HepG2 (cell line): ENCODE measurements at regions not wholly inside any gene's neighbourhood (a gene's known extent, or its start where the extent isn't known, plus 50 kb on each side); places are given as distances from the start of the nearest gene placed in this dataset.

Source experiments
- ATAC-seq: fragments of 200-7000 bp; cut with Tn5 transposase; 3 replicates; pipeline ENCODE4 v1.9.1; 2020; ENCODE audit warnings: mild to moderate bottlenecking, moderate library complexity
- BruUV-seq: library from RNA; stranded (reverse); fragments of 400-500 nt; replicated peaks from 2 replicates; lab custom pipeline; 2021; lab: Mats Ljungman, UMichigan
- CTCF ChIA-PET: fragments of 300-600 bp; formaldehyde crosslinking; extraction: SDS; loops from one replicate; lab custom pipeline; 2021; ENCODE audit warnings: low total read pairs, inconsistent platforms, low intra/inter-chr PET ratio; lab: Yijun Ruan, JAX
- POLR2A ChIA-PET: fragments of 350-600 bp; sonication (Branson Sonifier 250); formaldehyde crosslinking; loops from one replicate; lab custom pipeline; 2020; ENCODE audit warnings: antibody characterized with exemption, inconsistent platforms; lab: Yijun Ruan, JAX
- DNase-seq: peaks from one replicate; pipeline ENCODE4 v3.0.0-alpha.2; 2015; ENCODE audit warnings: low spot score
- FAIRE-seq: peaks from 3 replicates; lab custom pipeline; 2011; peaks lifted over from hg19 to GRCh38; lab: Jason Lieb, UNC
- H2AFZ ChIP-seq: one replicate; pipeline ENCODE4 v1.6.1; 2011; ENCODE audit warnings: low read length, inconsistent platforms
- H3K27ac ChIP-seq: fragments of 300-600 bp; 3 replicates; pipeline ENCODE4 v1.8.0; 2011; ENCODE audit warnings: mixed run types, mild to moderate bottlenecking, mixed read lengths, low read length, inconsistent platforms; ENCODE audit not compliant: insufficient read depth; ENCODE audit errors: extremely low read length
- H3K27me3 ChIP-seq, 2 experiments: fragments of 200-600 bp in 1 of 2; 2 replicates in 1 of 2; 3 replicates in 1 of 2; pipeline versions ENCODE4 v1.6.0 to v1.8.0; 2011; ENCODE audit warnings: low read length in 2 of 2, mild to moderate bottlenecking in 2 of 2, moderate library complexity in 2 of 2, inconsistent platforms in 1 of 2; ENCODE audit not compliant: insufficient read depth in 2 of 2, control insufficient read depth in 1 of 2
- H3K36me3 ChIP-seq, 2 experiments: fragments of 200-600 bp in 1 of 2; replicated peaks in 1 of 2; 2 replicates in 1 of 2; 3 replicates in 1 of 2; pipeline versions ENCODE4 v1.5.1 to v1.8.0; 2011; ENCODE audit warnings: low read length in 2 of 2, inconsistent platforms in 1 of 2; ENCODE audit not compliant: insufficient read depth in 2 of 2, control insufficient read depth in 1 of 2
- H3K4me1 ChIP-seq: 2 replicates; pipeline ENCODE4 v1.5.1; 2012; ENCODE audit warnings: low read length, inconsistent platforms; ENCODE audit not compliant: insufficient read depth
- H3K4me2 ChIP-seq: 2 replicates; pipeline ENCODE4 v1.6.0; 2011; ENCODE audit warnings: low read depth, low read length, inconsistent platforms
- H3K4me3 ChIP-seq, 3 experiments: fragments of 200-600 bp in 1 of 3; sonication (generic), shearing (Covaris generic) in 1 of 3; replicated peaks in 1 of 3; 2 replicates each; pipeline ENCODE4 v1.5.1; 2011 to 2016; ENCODE audit warnings: low read length in 3 of 3, inconsistent platforms in 2 of 3, low read depth in 2 of 3, mild to moderate bottlenecking in 2 of 3, control low read depth in 1 of 3, mixed read lengths in 1 of 3; ENCODE audit not compliant: insufficient read depth in 1 of 3
- H3K79me2 ChIP-seq: one replicate; pipeline ENCODE4 v1.6.1; 2011; ENCODE audit warnings: low read length, inconsistent platforms; ENCODE audit not compliant: insufficient read depth
- H3K9ac ChIP-seq: 2 replicates; pipeline ENCODE4 v1.6.0; 2011; ENCODE audit warnings: mild to moderate bottlenecking, low read depth, low read length, inconsistent platforms; ENCODE audit not compliant: insufficient read depth
- H3K9me3 ChIP-seq: 2 replicates; pipeline ENCODE4 v1.5.1; 2012; ENCODE audit warnings: mild to moderate bottlenecking, low read length
- H4K20me1 ChIP-seq: 2 replicates; pipeline ENCODE4 v1.6.0; 2011; ENCODE audit warnings: inconsistent platforms, mild to moderate bottlenecking, low read length, moderate library complexity; ENCODE audit not compliant: insufficient read depth
- MAFF ChIP-seq: IDR thresholded peaks from 2 replicates; pipeline ENCODE4 v1.6.1; 2011; ENCODE audit warnings: low read depth, low read length, improper control_type of control experiment
- MAFK ChIP-seq, 2 experiments: IDR thresholded peaks in 1 of 2; conservative IDR thresholded peaks in 1 of 2; 2 replicates each; pipeline ENCODE4 v1.6.1; 2011; ENCODE audit warnings: improper control_type of control experiment in 2 of 2, low read length in 2 of 2
- ZNF276 ChIP-seq: sonication (generic); formaldehyde crosslinking; IDR thresholded peaks from 2 replicates; pipeline ENCODE4 v1.4.0; 2020; ENCODE audit warnings: mild to moderate bottlenecking, low read depth, missing genetic modification reagents
- in situ Hi-C: cut with HindIII; loops from 2 replicates; pipeline ENCODE4 v1.10.0; 2017; ENCODE audit warnings: low pct_unique_long_range_greater_than_20kb; ENCODE audit not compliant: extremely low pct_ligation_motif_present
- intact Hi-C: fragments of 100-400 bp; cut with micrococcal nuclease; formaldehyde crosslinking; loops from one replicate; pipeline ENCODE4 v1.10.0; 2022; ENCODE audit not compliant: unreplicated experiment
- TF ChIP-seq, protein P1 (sequence below): IDR thresholded peaks from 2 replicates; pipeline ENCODE4 v1.6.1; 2012; ENCODE audit warnings: low read depth, low read length, improper control_type of control experiment

DNA sequence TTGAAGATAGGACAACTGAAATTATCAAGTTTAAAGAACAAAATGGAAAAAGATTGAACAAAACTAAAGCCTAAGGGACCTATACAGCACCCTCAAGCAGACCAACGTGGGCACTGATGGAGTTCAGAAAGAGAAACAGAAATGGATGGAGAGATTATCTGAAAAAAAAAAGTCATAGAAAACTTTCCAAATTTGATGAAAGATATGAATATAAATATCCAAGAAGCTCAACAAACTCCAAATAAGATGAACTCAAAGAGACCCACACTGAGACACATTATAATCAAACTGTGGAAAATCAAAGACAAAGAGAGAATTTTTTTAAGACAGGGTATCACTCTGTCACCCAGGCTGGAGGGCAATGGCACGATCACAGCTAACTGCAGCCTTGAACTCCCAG is 128.6 kb upstream of the PUM3 start (continued):
- TF ChIP-seq ZNF276, result no peak

DNA sequence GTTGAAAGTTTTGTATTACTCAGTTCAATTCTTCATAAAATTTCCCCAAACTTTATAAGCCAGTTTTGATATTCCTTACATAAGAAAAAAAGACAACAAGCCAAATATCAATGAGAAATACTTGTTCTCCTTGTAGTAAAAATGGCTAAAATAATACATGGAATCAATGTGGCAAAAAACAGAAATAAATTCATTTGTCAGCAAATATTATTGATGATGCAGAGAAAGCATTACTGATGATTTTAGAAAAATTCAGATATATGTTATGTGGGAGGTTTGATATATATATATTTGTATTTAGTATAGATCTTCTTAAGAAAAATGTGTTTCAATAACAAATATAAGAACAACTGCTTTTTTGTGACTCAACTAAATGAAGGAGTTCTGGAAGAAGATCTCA is 127.0 kb upstream of the PUM3 start:
- no peaks in the 10 kb centered on the region for H3K4me1 ChIP-seq

More for the DNA sequence above, 127.0 kb upstream of the PUM3 start:
- intact Hi-C loops (no loop called here), in situ Hi-C loops (no loop called here)
- no peaks in the 10 kb centered on the region for H3K27me3 ChIP-seq
- no TSS peak for BruUV-seq
- no peak overlapping the region for H3K27ac ChIP-seq
- no peaks in the 10 kb centered on the region for H4K20me1 ChIP-seq
- ChIA-PET POLR2A (no interaction called here), CTCF (no interaction called here)
- ATAC-seq, result no peak
- H3K9me3 ChIP-seq, result no peaks in the 10 kb centered on the region; the same call in 1 of the 2 replicates
- H3K36me3 ChIP-seq, result no peaks in the 10 kb centered on the region
- H2AFZ ChIP-seq, result no peak overlapping the region
- no peaks in the 10 kb centered on the region for H3K79me2 ChIP-seq
- peak; percentile 80 to 91 for TF ChIP-seq MAFK (conservative IDR thresholded peaks at IDR 0.05 in 1 of 2, IDR thresholded peaks at IDR 0.05 in 1 of 2; ENCODE audit: low read length in 2 of 2)
- peak; percentile 90 for TF ChIP-seq MAFF
- TF ChIP-seq, protein P1, sequence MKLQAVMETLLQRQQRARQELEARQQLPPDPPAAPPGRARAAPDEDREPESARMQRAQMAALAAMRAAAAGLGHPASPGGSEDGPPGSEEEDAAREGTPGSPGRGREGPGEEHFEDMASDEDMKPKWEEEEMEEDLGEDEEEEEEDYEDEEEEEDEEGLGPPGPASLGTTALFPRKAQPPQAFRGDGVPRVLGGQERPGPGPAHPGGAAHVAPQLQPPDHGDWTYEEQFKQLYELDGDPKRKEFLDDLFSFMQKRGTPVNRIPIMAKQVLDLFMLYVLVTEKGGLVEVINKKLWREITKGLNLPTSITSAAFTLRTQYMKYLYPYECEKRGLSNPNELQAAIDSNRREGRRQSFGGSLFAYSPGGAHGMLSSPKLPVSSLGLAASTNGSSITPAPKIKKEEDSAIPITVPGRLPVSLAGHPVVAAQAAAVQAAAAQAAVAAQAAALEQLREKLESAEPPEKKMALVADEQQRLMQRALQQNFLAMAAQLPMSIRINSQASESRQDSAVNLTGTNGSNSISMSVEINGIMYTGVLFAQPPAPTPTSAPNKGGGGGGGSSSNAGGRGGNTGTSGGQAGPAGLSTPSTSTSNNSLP, result no peak
- no peak for FAIRE-seq
- no peak overlapping the region for H3K4me2 ChIP-seq
- H3K4me3 ChIP-seq, result no peak overlapping the region
- H3K9ac ChIP-seq, result no peak overlapping the region
- DNase-seq, result no peak
